Brain microvascular endothelial cell (primary cell): ENCODE measurements at regions not wholly inside any gene's neighbourhood (a gene's known extent, or its start where the extent isn't known, plus 50 kb on each side); places are given as distances from the start of the nearest gene placed in this dataset.
"Not testable (repeated sequence)": the region's sequence is repeated elsewhere in the genome, so short reads cannot be mapped to it uniquely, and the experiment has no call there.

Source experiments
- DNase-seq: peaks from one replicate; pipeline ENCODE4 v3.0.0-alpha.2; 2020
- H3K27ac ChIP-seq: fragments of 250-450 bp; sonication (Bioruptor Pico); 2 replicates; pipeline ENCODE4 v1.5.1; 2020; ENCODE audit warnings: mild to moderate bottlenecking, moderate library complexity
- H3K27me3 ChIP-seq: fragments of 250-450 bp; sonication (Bioruptor Pico); replicated peaks from 2 replicates; pipeline ENCODE4 v1.5.1; 2020; ENCODE audit warnings: mild to moderate bottlenecking
- H3K36me3 ChIP-seq: fragments of 250-450 bp; sonication (Bioruptor Pico); replicated peaks from 2 replicates; pipeline ENCODE4 v1.5.1; 2020; ENCODE audit warnings: mild to moderate bottlenecking
- H3K4me3 ChIP-seq: 2 replicates; pipeline ENCODE4 v1.5.1; 2011; ENCODE audit warnings: low read depth, mild to moderate bottlenecking, control low read depth, low read length, moderate library complexity
- CTCF ChIP-seq: IDR thresholded peaks from 2 replicates; pipeline ENCODE4 v1.5.1; 2011; ENCODE audit warnings: low read depth, mild to moderate bottlenecking, moderate library complexity, low read length, control low read depth, inconsistent platforms; ENCODE audit errors: missing control alignments
- in situ Hi-C: cut with HindIII; loops from 2 replicates; pipeline ENCODE4 v1.10.0; 2017; ENCODE audit warnings: low sequenced_read_pairs, low pct_ligation_motif_present

GRCh38 chr16:86885139-86885538, 306.8 kb downstream of the FOXL1 start:
- no peak for TF ChIP-seq CTCF
- Histone ChIP-seq H3K36me3 (no peaks in the 10 kb centered on the region), H3K27me3 (no peaks in the 10 kb centered on the region), H3K4me3 (no peak overlapping the region), H3K27ac (no peak overlapping the region)
- in situ Hi-C loops = no loop called here
- DNase-seq = no peak

GRCh38 chr16:86886651-86887050, 308.3 kb downstream of the FOXL1 start:
- in situ Hi-C loops = no loop called here

GRCh38 chr16:86887416-86887815, 309.1 kb downstream of the FOXL1 start:
- Histone ChIP-seq H3K4me3 (no peak overlapping the region), H3K36me3 (no peaks in the 10 kb centered on the region), H3K27ac (no peak overlapping the region), H3K27me3 (no peaks in the 10 kb centered on the region)
- no peak for DNase-seq
- in situ Hi-C loops = no loop called here
- no peak for TF ChIP-seq CTCF

More at GRCh38 chr16:86886651-86887050, 308.3 kb downstream of the FOXL1 start:
- DNase-seq = no peak
- H3K27me3 ChIP-seq = no peaks in the 10 kb centered on the region
- TF ChIP-seq CTCF = no peak
- H3K36me3 ChIP-seq = no peaks in the 10 kb centered on the region
- H3K27ac ChIP-seq = no peak overlapping the region
- no peak overlapping the region for H3K4me3 ChIP-seq

- no peaks in the 10 kb centered on the region for H3K27me3 ChIP-seq
- no peak overlapping the region for H3K27ac ChIP-seq
- H3K36me3 ChIP-seq = no peaks in the 10 kb centered on the region
- no peak overlapping the region for H3K4me3 ChIP-seq
- in situ Hi-C loops = no loop called here
- no peak for DNase-seq
- TF ChIP-seq CTCF = no peak
Observed at GRCh38 chr16:86888231-86889053, 310.1 kb downstream of the FOXL1 start.

- DNase-seq, H3K4me3 ChIP-seq, H3K36me3 ChIP-seq, H3K27me3 ChIP-seq, H3K27ac ChIP-seq, in situ Hi-C loops: not testable (repeated sequence)
Observed at GRCh38 chr16:86889054-86889366, 310.7 kb downstream of the FOXL1 start.

- Histone ChIP-seq H3K4me3 (no peak overlapping the region), H3K36me3 (no peaks in the 10 kb centered on the region), H3K27ac (no peak overlapping the region), H3K27me3 (no peaks in the 10 kb centered on the region)
- no peak for TF ChIP-seq CTCF
- DNase-seq = no peak
- in situ Hi-C loops = no loop called here
Observed at GRCh38 chr16:86889974-86890373, 311.6 kb downstream of the FOXL1 start.
